22Rv1 (cell line): ENCODE measurements at regions not wholly inside any gene's neighbourhood (a gene's known extent, or its start where the extent isn't known, plus 50 kb on each side); places are given as distances from the start of the nearest gene placed in this dataset.

ENCODE experiments used
- ZFX ChIP-seq: fragments of 450-650 bp; IDR thresholded peaks from 2 replicates; pipeline ENCODE4 v1.6.1; 2017; ENCODE audit warnings: antibody characterized with exemption, borderline replicate concordance
- TF ChIP-seq, protein P1 (sequence below): fragments of 450-650 bp; IDR thresholded peaks from 2 replicates; pipeline ENCODE4 v1.5.1; 2017; ENCODE audit warnings: mild to moderate bottlenecking

DNA sequence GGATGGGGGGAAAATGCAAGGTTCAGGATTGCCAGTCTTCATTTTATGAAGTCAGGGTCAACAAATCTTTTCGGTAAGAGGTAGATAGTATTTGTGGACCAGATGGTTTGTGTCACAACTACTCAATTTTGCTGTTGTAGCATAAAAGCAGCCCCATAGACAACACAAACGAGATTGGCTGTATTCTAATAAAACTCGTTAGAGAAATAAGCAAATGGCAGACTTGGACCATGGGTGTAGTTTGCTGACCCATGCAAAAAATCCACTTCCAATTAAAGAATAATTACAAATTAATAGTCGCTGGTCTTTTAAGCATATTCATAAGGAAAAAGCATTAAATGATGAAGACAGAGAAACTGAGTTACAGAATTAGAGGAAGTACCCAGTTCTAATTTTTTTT is 247.1 kb downstream of the CRPPA start:
- TF ChIP-seq, protein P1, sequence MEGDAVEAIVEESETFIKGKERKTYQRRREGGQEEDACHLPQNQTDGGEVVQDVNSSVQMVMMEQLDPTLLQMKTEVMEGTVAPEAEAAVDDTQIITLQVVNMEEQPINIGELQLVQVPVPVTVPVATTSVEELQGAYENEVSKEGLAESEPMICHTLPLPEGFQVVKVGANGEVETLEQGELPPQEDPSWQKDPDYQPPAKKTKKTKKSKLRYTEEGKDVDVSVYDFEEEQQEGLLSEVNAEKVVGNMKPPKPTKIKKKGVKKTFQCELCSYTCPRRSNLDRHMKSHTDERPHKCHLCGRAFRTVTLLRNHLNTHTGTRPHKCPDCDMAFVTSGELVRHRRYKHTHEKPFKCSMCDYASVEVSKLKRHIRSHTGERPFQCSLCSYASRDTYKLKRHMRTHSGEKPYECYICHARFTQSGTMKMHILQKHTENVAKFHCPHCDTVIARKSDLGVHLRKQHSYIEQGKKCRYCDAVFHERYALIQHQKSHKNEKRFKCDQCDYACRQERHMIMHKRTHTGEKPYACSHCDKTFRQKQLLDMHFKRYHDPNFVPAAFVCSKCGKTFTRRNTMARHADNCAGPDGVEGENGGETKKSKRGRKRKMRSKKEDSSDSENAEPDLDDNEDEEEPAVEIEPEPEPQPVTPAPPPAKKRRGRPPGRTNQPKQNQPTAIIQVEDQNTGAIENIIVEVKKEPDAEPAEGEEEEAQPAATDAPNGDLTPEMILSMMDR, result no peak
- TF ChIP-seq ZFX, result no peak
